Smooth muscle cell (in vitro differentiated cells): ENCODE measurements at regions not wholly inside any gene's neighbourhood (a gene's known extent, or its start where the extent isn't known, plus 50 kb on each side); places are given as distances from the start of the nearest gene placed in this dataset.

Experiments
- DNase-seq: peaks from one replicate; lab custom pipeline; 2025; ENCODE audit not compliant: unreplicated experiment; lab: John Stamatoyannopoulos, UW
- H2AFZ ChIP-seq: fragments of 200-600 bp; sonication (generic); 2 replicates; pipeline ENCODE4 v1.6.0; 2016; ENCODE audit warnings: antibody characterized with exemption, low read depth, mild to moderate bottlenecking
- H3F3A ChIP-seq: fragments of 200-600 bp; sonication (generic); 2 replicates; pipeline ENCODE4 v1.6.0; 2017; ENCODE audit warnings: antibody characterized with exemption, low read depth
- H3K27ac ChIP-seq: fragments of 200-600 bp; sonication (generic); 2 replicates; pipeline ENCODE4 v1.5.1; 2016; ENCODE audit warnings: low read depth, mild to moderate bottlenecking
- H3K27me3 ChIP-seq: fragments of 200-600 bp; sonication (generic); 2 replicates; pipeline ENCODE4 v1.6.1; 2016; ENCODE audit warnings: low read depth, mild to moderate bottlenecking
- H3K36me3 ChIP-seq: fragments of 200-600 bp; sonication (generic); 2 replicates; pipeline ENCODE4 v1.5.1; 2016; ENCODE audit warnings: low read depth
- H3K4me1 ChIP-seq: fragments of 200-600 bp; sonication (generic); 2 replicates; pipeline ENCODE4 v1.5.1; 2016; ENCODE audit warnings: low read depth
- H3K4me2 ChIP-seq: fragments of 200-600 bp; sonication (generic); 2 replicates; pipeline ENCODE4 v1.6.0; 2016; ENCODE audit warnings: mild to moderate bottlenecking
- H3K4me3 ChIP-seq: fragments of 200-600 bp; sonication (generic); 2 replicates; pipeline ENCODE4 v1.5.1; 2016; ENCODE audit warnings: mild to moderate bottlenecking
- H3K79me2 ChIP-seq: fragments of 200-600 bp; sonication (generic); 2 replicates; pipeline ENCODE4 v1.6.0; 2016; ENCODE audit warnings: low read depth, mild to moderate bottlenecking
- H3K9ac ChIP-seq: fragments of 200-600 bp; sonication (generic); 2 replicates; pipeline ENCODE4 v1.6.0; 2016; ENCODE audit warnings: low read depth
- H3K9me3 ChIP-seq: fragments of 200-600 bp; sonication (generic); replicated peaks from 2 replicates; pipeline ENCODE4 v1.5.1; 2016; ENCODE audit warnings: low read depth
- H4K20me1 ChIP-seq: fragments of 200-600 bp; sonication (generic); 2 replicates; pipeline ENCODE4 v1.6.0; 2016; ENCODE audit warnings: low read depth
- CTCF ChIP-seq: fragments of 200-600 bp; sonication (generic); IDR thresholded peaks from 2 replicates; pipeline ENCODE4 v1.5.1; 2017; ENCODE audit warnings: borderline replicate concordance, mild to moderate bottlenecking, antibody characterized with exemption; ENCODE audit not compliant: insufficient read depth, poor library complexity, severe bottlenecking
- WGBS: methylation state at CpG from one replicate; pipeline ENCODE4 v1.1.7; 2016; ENCODE audit warnings: low lambda C conversion rate; 5-methylcytosine and 5-hydroxymethylcytosine counted together

- Histone ChIP-seq H3K4me3 (no peak overlapping the region), H3K79me2 (no peaks in the 10 kb centered on the region), H2AFZ (no peak overlapping the region), H3K27ac (no peak overlapping the region), H3K9ac (no peak overlapping the region), H4K20me1 (no peaks in the 10 kb centered on the region), H3K27me3 (no peaks in the 10 kb centered on the region), H3K4me2 (no peak overlapping the region), H3K4me1 (peaks cover 11% of the 10 kb centered on the region), H3K9me3 (no peaks in the 10 kb centered on the region), H3F3A (peaks cover 5% of the 10 kb centered on the region), H3K36me3 (no peaks in the 10 kb centered on the region)
- WGBS = 93% methylated on average over 4 of the region's 4 CpGs
- no peak for DNase-seq
- no peak for TF ChIP-seq CTCF
These were observed 918.6 kb downstream of the KCNMA1 start for GRCh38 chr10:76719006-76719405.

DNA sequence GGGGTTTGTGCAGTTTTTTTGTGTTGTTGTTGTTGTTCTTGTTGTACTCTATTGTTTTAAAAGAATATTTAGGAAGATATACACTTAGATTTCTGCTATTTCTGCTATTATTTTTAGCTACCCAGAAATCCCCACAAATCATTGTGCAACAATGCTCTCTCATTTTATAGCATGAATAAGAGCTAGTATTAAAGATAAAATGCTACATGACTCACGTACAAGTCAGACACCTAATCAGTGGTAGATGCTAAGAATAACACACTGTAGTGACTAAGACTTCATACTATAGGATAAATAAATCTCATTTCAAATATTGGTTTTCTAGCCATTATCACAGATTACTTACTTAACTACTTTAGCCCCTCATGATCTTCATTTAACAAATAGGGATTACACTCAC, 920.5 kb downstream of the KCNMA1 start:
- peaks cover 5% of the 10 kb centered on the region for H3F3A ChIP-seq
- H2AFZ ChIP-seq = no peak overlapping the region
- no peak overlapping the region for H3K9ac ChIP-seq
- H3K27ac ChIP-seq = peak overlapping the region; percentile 84
- H3K9me3 ChIP-seq = no peaks in the 10 kb centered on the region
- H4K20me1 ChIP-seq = no peaks in the 10 kb centered on the region
- no peaks in the 10 kb centered on the region for H3K27me3 ChIP-seq
- no peak for TF ChIP-seq CTCF
- no peak for DNase-seq
- H3K36me3 ChIP-seq = no peaks in the 10 kb centered on the region
- no peaks in the 10 kb centered on the region for H3K79me2 ChIP-seq
- 18% methylated on average over 1 of the region's 1 CpG for WGBS
- H3K4me2 ChIP-seq = peak overlapping the region; percentile 58
- H3K4me3 ChIP-seq = no peak overlapping the region
- no peaks in the 10 kb centered on the region for H3K4me1 ChIP-seq

GRCh38 chr10:76711222-76711997, 926.2 kb downstream of the KCNMA1 start:
- no peak for TF ChIP-seq CTCF
- H2AFZ ChIP-seq = no peak overlapping the region
- H3K79me2 ChIP-seq = no peaks in the 10 kb centered on the region
- no peak overlapping the region for H3K27ac ChIP-seq
- WGBS = 81% methylated on average over 8 of the region's 8 CpGs
- H3F3A ChIP-seq = no peaks in the 10 kb centered on the region
- no peaks in the 10 kb centered on the region for H3K36me3 ChIP-seq
- DNase-seq = no peak
- peaks cover 7% of the 10 kb centered on the region for H3K9me3 ChIP-seq
- no peaks in the 10 kb centered on the region for H3K27me3 ChIP-seq
- no peaks in the 10 kb centered on the region for H3K4me1 ChIP-seq
- H4K20me1 ChIP-seq = no peaks in the 10 kb centered on the region
- H3K4me2 ChIP-seq = no peak overlapping the region
- no peak overlapping the region for H3K4me3 ChIP-seq
- no peak overlapping the region for H3K9ac ChIP-seq

GRCh38 chr10:76700241-76700640, 937.4 kb downstream of the KCNMA1 start:
- no peak overlapping the region for H3K9ac ChIP-seq
- no peak for TF ChIP-seq CTCF
- no peaks in the 10 kb centered on the region for H3K36me3 ChIP-seq
- no peak overlapping the region for H2AFZ ChIP-seq
- no peak overlapping the region for H3K4me2 ChIP-seq
- no peak for DNase-seq
- H3K9me3 ChIP-seq = no peaks in the 10 kb centered on the region
- H3K4me1 ChIP-seq = no peaks in the 10 kb centered on the region
- no peak overlapping the region for H3K4me3 ChIP-seq
- no peaks in the 10 kb centered on the region for H3F3A ChIP-seq
- WGBS = 100% methylated on average over 1 of the region's 1 CpG
- no peaks in the 10 kb centered on the region for H3K27me3 ChIP-seq
- H3K79me2 ChIP-seq = no peaks in the 10 kb centered on the region
- no peaks in the 10 kb centered on the region for H4K20me1 ChIP-seq
- no peak overlapping the region for H3K27ac ChIP-seq
